ENCODE measurements at regions not wholly inside any gene's neighbourhood (a gene's known extent, or its start where the extent isn't known, plus 50 kb on each side); places are given as distances from the start of the nearest gene placed in this dataset.

DNA sequence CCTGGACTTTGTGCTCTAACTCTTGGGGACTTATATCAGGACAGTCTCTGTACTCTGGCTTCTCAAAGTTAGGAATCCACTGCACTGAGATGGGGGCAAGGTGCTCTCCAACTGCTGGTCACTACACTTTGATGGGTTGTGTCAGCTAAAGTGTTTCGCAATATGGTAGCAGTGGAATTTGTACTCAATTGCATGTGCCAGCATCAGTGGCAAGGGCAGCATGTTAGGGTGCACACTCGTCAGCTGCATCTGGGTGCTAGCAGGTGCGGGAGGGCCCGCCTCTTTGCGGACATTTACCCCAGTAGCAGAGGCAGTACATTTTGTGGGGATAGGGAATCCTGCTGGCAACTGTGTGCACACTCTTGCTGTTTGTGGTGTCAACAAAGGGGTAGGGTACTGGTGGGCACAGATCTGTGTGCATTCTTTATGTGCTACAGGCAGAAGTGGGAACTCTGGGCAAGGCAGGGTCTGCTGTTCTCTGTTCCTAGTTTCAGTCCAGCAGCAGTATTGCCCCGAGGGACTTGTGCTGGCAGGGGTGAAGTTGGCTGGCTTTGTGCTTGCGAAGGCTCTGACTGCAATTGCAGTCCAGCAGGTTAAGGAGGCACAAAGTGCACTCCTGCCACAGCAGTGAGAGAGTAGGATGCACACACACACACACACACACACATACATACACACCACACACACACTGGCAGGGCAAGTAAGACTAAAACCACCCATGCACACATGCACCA is 924.8 kb upstream of the CDH9 start:
- Histone ChIP-seq H2BK15ac (ENCODE audit: low read depth, poor library complexity, severe bottlenecking) (no peak overlapping the region), H2BK120ac (ENCODE audit: low read depth, low read length) (no peak overlapping the region), H3K23ac (ENCODE audit: low read length in 2 of 2) (no peak overlapping the region), H2AFZ (ENCODE audit: low read depth, low read length) (no peak overlapping the region), H3K4me2 (ENCODE audit: low read length, poor library complexity, severe bottlenecking) (no peak overlapping the region), H3K14ac (ENCODE audit: low read length in 2 of 2) (no peak overlapping the region), H3K18ac (ENCODE audit: low read depth in 1 of 2, low read length in 2 of 2) (no peak overlapping the region), H3K4me3 (ENCODE audit: insufficient read depth in 1 of 2, low read depth in 1 of 2, low read length in 2 of 2) (no peak overlapping the region), H2BK12ac (ENCODE audit: low read length in 2 of 2) (no peak overlapping the region), H3K27ac (ENCODE audit: low read length, poor library complexity, severe bottlenecking) (no peak overlapping the region), H3K9ac (ENCODE audit: low read length) (no peak overlapping the region), H3K9me3 (ENCODE audit: control insufficient read depth, low read length) (peaks cover 62% of the 10 kb centered on the region), H4K91ac (ENCODE audit: low read length) (no peak overlapping the region), H3K36me3 (ENCODE audit: control insufficient read depth in 1 of 2, insufficient read depth in 2 of 2, low read depth in 1 of 2, low read length in 2 of 2) (no peaks in the 10 kb centered on the region), H2BK5ac (ENCODE audit: low read depth, low read length, poor library complexity, severe bottlenecking) (no peak overlapping the region), H3K27me3 (ENCODE audit: control insufficient read depth in 1 of 2, insufficient read depth in 1 of 2, low read length in 2 of 2) (no peaks in the 10 kb centered on the region), H4K8ac (ENCODE audit: low read length) (no peak overlapping the region), H3K79me1 (replicated peaks; ENCODE audit: low read length, poor library complexity, severe bottlenecking) (no peaks in the 10 kb centered on the region), H3K4ac (ENCODE audit: low read depth in 1 of 2, low read length in 2 of 2) (no peak overlapping the region), H3K4me1 (ENCODE audit: control insufficient read depth, insufficient read depth, low read depth, low read length) (no peaks in the 10 kb centered on the region), H2AK5ac (ENCODE audit: low read length, severe bottlenecking) (no peak overlapping the region)
- no peak for DNase-seq
- WGBS: 90% methylated on average over 7 of the region's 7 CpGs

DNA sequence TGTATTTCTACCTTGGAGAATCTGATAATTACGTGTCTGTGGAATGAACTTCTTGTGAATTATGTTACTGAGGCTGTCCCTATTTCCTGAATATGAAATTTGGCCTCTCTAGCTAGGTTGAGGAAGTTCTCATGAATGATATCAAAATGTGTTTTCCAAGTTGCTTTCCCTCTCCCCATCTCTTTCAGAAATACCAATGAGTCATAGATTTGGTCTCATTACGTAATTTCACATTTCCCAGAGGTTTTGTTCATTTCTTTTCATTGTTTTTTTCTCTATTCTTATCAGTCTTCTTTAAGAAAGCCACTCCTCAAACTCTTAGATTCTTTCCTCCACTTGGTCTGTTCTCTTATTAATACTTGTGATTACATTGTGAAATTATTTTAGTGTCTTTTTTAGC is 923.8 kb upstream of the CDH9 start:
- Histone ChIP-seq H3K27me3 (ENCODE audit: control insufficient read depth in 1 of 2, insufficient read depth in 1 of 2, low read length in 2 of 2) (no peaks in the 10 kb centered on the region), H2BK15ac (ENCODE audit: low read depth, poor library complexity, severe bottlenecking) (no peak overlapping the region), H4K8ac (ENCODE audit: low read length) (no peak overlapping the region), H3K4me1 (ENCODE audit: control insufficient read depth, insufficient read depth, low read depth, low read length) (no peaks in the 10 kb centered on the region), H2BK12ac (ENCODE audit: low read length in 2 of 2) (no peak overlapping the region), H3K27ac (ENCODE audit: low read length, poor library complexity, severe bottlenecking) (no peak overlapping the region), H3K36me3 (ENCODE audit: control insufficient read depth in 1 of 2, insufficient read depth in 2 of 2, low read depth in 1 of 2, low read length in 2 of 2) (no peaks in the 10 kb centered on the region), H2BK120ac (ENCODE audit: low read depth, low read length) (no peak overlapping the region), H3K14ac (ENCODE audit: low read length in 2 of 2) (no peak overlapping the region), H3K9me3 (ENCODE audit: control insufficient read depth, low read length) (peaks cover 67% of the 10 kb centered on the region), H3K9ac (ENCODE audit: low read length) (no peak overlapping the region), H2AK5ac (ENCODE audit: low read length, severe bottlenecking) (no peak overlapping the region), H3K4me2 (ENCODE audit: low read length, poor library complexity, severe bottlenecking) (no peak overlapping the region), H3K79me1 (replicated peaks; ENCODE audit: low read length, poor library complexity, severe bottlenecking) (no peaks in the 10 kb centered on the region), H2AFZ (ENCODE audit: low read depth, low read length) (no peak overlapping the region), H3K4ac (ENCODE audit: low read depth in 1 of 2, low read length in 2 of 2) (no peak overlapping the region), H2BK5ac (ENCODE audit: low read depth, low read length, poor library complexity, severe bottlenecking) (no peak overlapping the region), H3K4me3 (ENCODE audit: insufficient read depth in 1 of 2, low read depth in 1 of 2, low read length in 2 of 2) (no peak overlapping the region), H3K23ac (ENCODE audit: low read length in 2 of 2) (no peak overlapping the region), H3K18ac (ENCODE audit: low read depth in 1 of 2, low read length in 2 of 2) (no peak overlapping the region), H4K91ac (ENCODE audit: low read length) (no peak overlapping the region)
- no peak for DNase-seq
- WGBS: 50% methylated on average over 1 of the region's 2 CpGs

DNA sequence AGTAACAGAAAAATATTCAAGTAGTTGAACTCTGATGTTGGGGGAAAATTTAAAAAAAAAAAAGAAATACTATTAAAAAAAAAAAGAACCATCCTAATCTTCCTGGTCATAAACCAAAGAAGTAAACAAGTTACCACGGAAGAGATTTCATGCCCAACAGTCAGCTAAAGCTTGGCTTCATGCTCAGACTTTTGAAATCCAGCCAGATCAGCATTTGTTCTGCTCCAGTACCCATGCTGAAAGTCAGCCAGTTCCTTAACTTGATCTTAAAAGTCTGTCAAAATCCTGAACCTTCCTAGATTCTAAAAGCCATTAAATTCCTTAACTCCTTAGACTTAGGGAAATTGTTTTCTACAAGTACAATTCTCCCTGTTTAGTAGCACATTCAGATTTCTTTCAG is 908.7 kb upstream of the CDH9 start:
- no peak overlapping the region for H3K4ac ChIP-seq (ENCODE audit: low read depth in 1 of 2, low read length in 2 of 2)
- H3K27ac ChIP-seq (ENCODE audit: low read length, poor library complexity, severe bottlenecking): no peak overlapping the region
- H4K91ac ChIP-seq (ENCODE audit: low read length): no peak overlapping the region
- H2BK15ac ChIP-seq (ENCODE audit: low read depth, poor library complexity, severe bottlenecking): no peak overlapping the region
- no peak overlapping the region for H3K14ac ChIP-seq (ENCODE audit: low read length in 2 of 2)
- no peak overlapping the region for H2AK5ac ChIP-seq (ENCODE audit: low read length, severe bottlenecking)
- H3K79me1 ChIP-seq (replicated peaks; ENCODE audit: low read length, poor library complexity, severe bottlenecking): no peaks in the 10 kb centered on the region
- no peak overlapping the region for H2BK5ac ChIP-seq (ENCODE audit: low read depth, low read length, poor library complexity, severe bottlenecking)
- no peak overlapping the region for H3K18ac ChIP-seq (ENCODE audit: low read depth in 1 of 2, low read length in 2 of 2)
- peaks cover 3% of the 10 kb centered on the region for H3K9me3 ChIP-seq (ENCODE audit: control insufficient read depth, low read length)
- H4K8ac ChIP-seq (ENCODE audit: low read length): no peak overlapping the region
- H2BK120ac ChIP-seq (ENCODE audit: low read depth, low read length): no peak overlapping the region
- H3K27me3 ChIP-seq (ENCODE audit: control insufficient read depth in 1 of 2, insufficient read depth in 1 of 2, low read length in 2 of 2): no peaks in the 10 kb centered on the region
- no peak overlapping the region for H2BK12ac ChIP-seq (ENCODE audit: low read length in 2 of 2)
- peaks cover 1% of the 10 kb centered on the region for H3K4me1 ChIP-seq (ENCODE audit: control insufficient read depth, insufficient read depth, low read depth, low read length)
- no peak overlapping the region for H3K23ac ChIP-seq (ENCODE audit: low read length in 2 of 2)
- WGBS: 7% methylated on average over 1 of the region's 1 CpG
- H3K4me3 ChIP-seq (ENCODE audit: insufficient read depth in 1 of 2, low read depth in 1 of 2, low read length in 2 of 2): no peak overlapping the region
- no peak overlapping the region for H3K9ac ChIP-seq (ENCODE audit: low read length)
- no peaks in the 10 kb centered on the region for H3K36me3 ChIP-seq (ENCODE audit: control insufficient read depth in 1 of 2, insufficient read depth in 2 of 2, low read depth in 1 of 2, low read length in 2 of 2)
- DNase-seq: no peak
- H2AFZ ChIP-seq (ENCODE audit: low read depth, low read length): no peak overlapping the region
- H3K4me2 ChIP-seq (ENCODE audit: low read length, poor library complexity, severe bottlenecking): no peak overlapping the region

DNA sequence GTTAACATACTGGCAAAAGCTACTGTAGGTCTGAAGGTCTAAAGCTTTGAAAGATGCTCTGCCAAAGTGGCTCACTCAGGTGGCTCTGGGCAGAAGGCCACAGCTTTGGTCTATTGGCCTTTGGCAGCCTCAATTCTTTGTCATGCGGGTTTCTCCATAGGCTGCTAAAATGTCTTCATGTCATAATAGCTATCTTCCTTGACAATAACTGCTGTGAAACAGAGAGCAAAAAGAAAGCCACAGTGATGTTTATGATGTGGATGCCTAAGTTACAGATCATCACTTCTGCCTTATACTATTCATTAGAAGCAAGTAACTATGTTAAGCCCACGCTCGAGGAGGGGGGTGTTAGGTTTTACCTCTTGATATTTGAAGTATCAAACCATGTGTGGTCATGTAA is 906.1 kb upstream of the CDH9 start:
- 53% methylated on average over 2 of the region's 3 CpGs for WGBS
- no peak overlapping the region for H3K14ac ChIP-seq (ENCODE audit: low read length in 2 of 2)
- H3K23ac ChIP-seq (ENCODE audit: low read length in 2 of 2): no peak overlapping the region
- peaks cover 7% of the 10 kb centered on the region for H3K9me3 ChIP-seq (ENCODE audit: control insufficient read depth, low read length)
- no peak overlapping the region for H3K4me2 ChIP-seq (ENCODE audit: low read length, poor library complexity, severe bottlenecking)
- H3K4ac ChIP-seq (ENCODE audit: low read depth in 1 of 2, low read length in 2 of 2): no peak overlapping the region
- H2BK5ac ChIP-seq (ENCODE audit: low read depth, low read length, poor library complexity, severe bottlenecking): no peak overlapping the region
- H3K27ac ChIP-seq (ENCODE audit: low read length, poor library complexity, severe bottlenecking): peak overlapping the region; percentile 61
- H2BK120ac ChIP-seq (ENCODE audit: low read depth, low read length): no peak overlapping the region
- no peak overlapping the region for H2BK12ac ChIP-seq (ENCODE audit: low read length in 2 of 2)
- peak; percentile 5 for DNase-seq
- no peak overlapping the region for H2AK5ac ChIP-seq (ENCODE audit: low read length, severe bottlenecking)
- no peak overlapping the region for H3K9ac ChIP-seq (ENCODE audit: low read length)
- H3K27me3 ChIP-seq (ENCODE audit: control insufficient read depth in 1 of 2, insufficient read depth in 1 of 2, low read length in 2 of 2): no peaks in the 10 kb centered on the region
- no peak overlapping the region for H3K4me3 ChIP-seq (ENCODE audit: insufficient read depth in 1 of 2, low read depth in 1 of 2, low read length in 2 of 2)
- no peaks in the 10 kb centered on the region for H3K79me1 ChIP-seq (replicated peaks; ENCODE audit: low read length, poor library complexity, severe bottlenecking)
- H3K4me1 ChIP-seq (ENCODE audit: control insufficient read depth, insufficient read depth, low read depth, low read length): peaks cover 1% of the 10 kb centered on the region
- H4K91ac ChIP-seq (ENCODE audit: low read length): no peak overlapping the region
- no peak overlapping the region for H2AFZ ChIP-seq (ENCODE audit: low read depth, low read length)
- no peak overlapping the region for H4K8ac ChIP-seq (ENCODE audit: low read length)
- H3K18ac ChIP-seq (ENCODE audit: low read depth in 1 of 2, low read length in 2 of 2): no peak overlapping the region
- no peaks in the 10 kb centered on the region for H3K36me3 ChIP-seq (ENCODE audit: control insufficient read depth in 1 of 2, insufficient read depth in 2 of 2, low read depth in 1 of 2, low read length in 2 of 2)
- no peak overlapping the region for H2BK15ac ChIP-seq (ENCODE audit: low read depth, poor library complexity, severe bottlenecking)
